H1 (cell line): ENCODE measurements at regions not wholly inside any gene's neighbourhood (a gene's known extent, or its start where the extent isn't known, plus 50 kb on each side); places are given as distances from the start of the nearest gene placed in this dataset.

Source experiments
- CBX5 ChIP-seq: fragments of 300-800, 300-1000 bp; sonication (generic); IDR thresholded peaks from 2 replicates; pipeline ENCODE4 v1.7.1; 2016; ENCODE audit warnings: antibody characterized with exemption, low read length, low read depth
- CHD7 ChIP-seq: fragments of 300-600 bp; sonication (generic); IDR thresholded peaks from 2 replicates; pipeline ENCODE4 v1.7.1; 2012; ENCODE audit warnings: low read length, moderate library complexity, mild to moderate bottlenecking, inconsistent platforms; ENCODE audit not compliant: insufficient replicate concordance
- SRF ChIP-seq: IDR thresholded peaks from 2 replicates; pipeline ENCODE4 v1.6.1; 2011; ENCODE audit warnings: mild to moderate bottlenecking, low read depth, low read length, moderate library complexity

DNA sequence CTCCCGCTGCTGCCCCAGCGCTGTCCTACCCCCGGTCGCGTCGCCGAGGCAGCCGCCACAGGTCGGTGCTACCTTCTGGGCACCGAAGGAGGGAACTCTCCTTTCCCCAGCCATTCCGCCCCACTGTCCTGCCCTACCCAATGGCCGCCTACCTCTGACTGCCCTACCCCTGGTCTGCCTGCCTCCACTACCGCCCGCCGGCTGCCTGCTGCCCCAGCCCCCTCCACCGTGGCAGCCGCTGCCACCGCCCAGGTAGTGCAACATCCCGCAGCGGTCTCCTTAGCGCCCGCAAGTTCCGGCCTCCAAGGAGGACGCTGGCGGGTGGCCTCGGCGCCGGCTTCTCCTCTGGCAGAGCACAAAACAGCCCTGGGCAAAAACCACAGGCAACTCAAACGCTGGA lies 1303.1 kb downstream of the UQCRFS1 start (continued):
- TF ChIP-seq CHD7 (no peak), SRF (no peak), CBX5 (no peak)
- TF ChIP-seq, all 59 proteins: peak for 0
